Transverse colon (tissue), 4 donors: ENCODE measurements at regions not wholly inside any gene's neighbourhood (a gene's known extent, or its start where the extent isn't known, plus 50 kb on each side); places are given as distances from the start of the nearest gene placed in this dataset.

Experiments used
- CTCF ChIP-seq, 5 experiments: fragments of 200-600 bp in 3 of 5; fragments of 450-650 bp in 2 of 5; sonication (generic) in 3 of 5; IDR thresholded peaks; 1 replicate in 2 of 5; 2 replicates in 3 of 5; pipeline ENCODE4 v1.5.1; 2016 to 2017; ENCODE audit warnings: antibody characterized with exemption in 5 of 5, inconsistent platforms in 3 of 5, mild to moderate bottlenecking in 2 of 5, moderate library complexity in 1 of 5
- POLR2A ChIP-seq: fragments of 450-650 bp; IDR thresholded peaks from one replicate; pipeline ENCODE4 v1.6.1; 2016; ENCODE audit warnings: antibody characterized with exemption, mild to moderate bottlenecking, moderate library complexity
- POLR2AphosphoS5 ChIP-seq, 3 donors: sonication (generic); formaldehyde crosslinking; IDR thresholded peaks; one replicate each; pipeline ENCODE4 v1.6.1; 2016; ENCODE audit warnings: antibody characterized with exemption in 3 of 3

GRCh38 chr6:9984607-9985006 is 430.3 kb downstream of the TFAP2A start:
- TF ChIP-seq CTCF (IDR thresholded peaks at IDR 0.05) (no peak), POLR2A (no peak), POLR2AphosphoS5 (IDR thresholded peaks at IDR 0.05) (no peak)
